Suprapubic skin (tissue), 3 donors: ENCODE measurements at regions not wholly inside any gene's neighbourhood (a gene's known extent, or its start where the extent isn't known, plus 50 kb on each side); places are given as distances from the start of the nearest gene placed in this dataset.

Experiments
- CTCF ChIP-seq, 2 donors: fragments of 200-600 bp in 1 of 2; fragments of 450-650 bp in 1 of 2; sonication (generic) in 1 of 2; IDR thresholded peaks; one replicate each; pipeline ENCODE4 v1.5.1; 2016 to 2019; ENCODE audit warnings: antibody characterized with exemption in 2 of 2, mild to moderate bottlenecking in 1 of 2, moderate library complexity in 1 of 2
- POLR2AphosphoS5 ChIP-seq, 3 donors: sonication (generic); formaldehyde crosslinking; IDR thresholded peaks; one replicate each; pipeline ENCODE4 v1.6.1; 2017; ENCODE audit warnings: antibody characterized with exemption in 3 of 3

- TF ChIP-seq POLR2AphosphoS5 (IDR thresholded peaks at IDR 0.05) (no peak), CTCF (IDR thresholded peaks at IDR 0.05) (no peak)
These were observed 569.2 kb downstream of the ZBBX start for GRCh38 chr3:166810741-166811445.
